ENCODE measurements at regions not wholly inside any gene's neighbourhood (a gene's known extent, or its start where the extent isn't known, plus 50 kb on each side); places are given as distances from the start of the nearest gene placed in this dataset.
A peak's percentile ranks its signal among the peaks of the same experiment; 100 is the strongest.

DNA sequence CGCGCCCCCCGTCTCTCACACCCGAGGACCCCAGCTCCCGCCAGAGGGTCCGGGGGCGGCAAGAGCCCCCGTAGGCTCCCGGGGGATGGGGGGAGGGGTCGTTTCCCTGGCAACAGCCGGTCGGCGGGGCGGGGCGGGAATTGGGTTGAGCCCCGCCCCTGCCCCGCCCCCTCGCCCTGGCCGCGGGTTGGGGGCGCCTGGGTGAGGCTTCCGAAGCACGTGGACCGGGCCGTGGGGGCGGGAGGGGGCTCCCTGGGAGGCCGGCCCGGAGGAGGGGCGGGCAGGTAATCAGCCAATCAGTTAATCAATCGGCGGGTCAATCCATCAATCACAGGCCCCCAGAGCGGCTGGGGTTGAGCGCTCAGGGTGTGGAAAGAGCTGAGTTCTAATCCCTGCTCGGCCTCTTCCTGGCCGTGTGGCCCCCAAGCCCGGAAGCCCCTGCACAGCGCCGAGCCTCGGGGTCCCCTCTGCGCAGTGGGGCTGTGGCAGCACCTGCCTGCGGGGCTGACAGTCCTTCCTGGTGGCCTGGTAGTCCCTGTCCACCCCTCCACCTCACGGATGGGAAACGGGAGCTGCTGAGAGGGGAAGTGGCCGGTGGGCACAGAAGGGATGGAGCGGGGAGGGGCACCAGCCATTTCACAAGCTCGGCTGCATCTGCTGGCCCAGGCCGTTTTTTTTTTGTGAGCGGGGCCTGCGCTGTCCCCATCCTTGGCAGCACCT lies 174.2 kb upstream of the IER5L start (continued):
- TF ChIP-seq POLR2AphosphoS5 (IDR thresholded peaks at IDR 0.05; ENCODE audit: low read depth, low read length), result no peak
- no peak; a peak in 1 of 4 replicates for TF ChIP-seq HDAC2 (IDR thresholded peaks at IDR 0.05; ENCODE audit: borderline replicate concordance in 1 of 2, low read depth in 2 of 2, low read length in 2 of 2)
- TF ChIP-seq EP300 (IDR thresholded peaks at IDR 0.05; ENCODE audit: borderline replicate concordance in 1 of 2, low read depth in 2 of 2, low read length in 2 of 2), result peak in 1 of 2 experiments; percentile 3; a peak in 1 of 3 replicates
- TF ChIP-seq GTF2F1 (IDR thresholded peaks at IDR 0.05; ENCODE audit: borderline replicate concordance, low read depth, low read length), result no peak
- TF ChIP-seq CTBP2 (IDR thresholded peaks at IDR 0.05; ENCODE audit: borderline replicate concordance, insufficient read depth, insufficient read length, low read length), result peak; percentile 33
- TF ChIP-seq EZH2 (IDR thresholded peaks at IDR 0.05; ENCODE audit: low read depth, low read length, severe bottlenecking), result no peak
- TF ChIP-seq USF2 (IDR thresholded peaks at IDR 0.05; ENCODE audit: low read length), result no peak
- TF ChIP-seq JUND (IDR thresholded peaks at IDR 0.05; ENCODE audit: low read length), result no peak
- TF ChIP-seq SP4 (IDR thresholded peaks at IDR 0.05; ENCODE audit: low read length), result no peak
- 0 out of 2 replicates have a peak, but pooled peaks have one; percentile 62 for TF ChIP-seq YY1 (IDR thresholded peaks at IDR 0.05; ENCODE audit: low read depth, low read length)
- TF ChIP-seq TEAD4 (IDR thresholded peaks at IDR 0.05; ENCODE audit: low read depth, low read length), result no peak
- TF ChIP-seq SP2 (IDR thresholded peaks at IDR 0.05; ENCODE audit: low read length), result no peak
- TF ChIP-seq CBX8 (IDR thresholded peaks at IDR 0.05; ENCODE audit: borderline replicate concordance, low read depth, low read length), result no peak
- no peak for TF ChIP-seq TBP (IDR thresholded peaks at IDR 0.05; ENCODE audit: low read depth, low read length)
- TF ChIP-seq SIN3A (conservative IDR thresholded peaks at IDR 0.05 in 1 of 2, IDR thresholded peaks at IDR 0.05 in 1 of 2; ENCODE audit: low read depth in 1 of 2, low read length in 2 of 2), result 0 out of 4 replicates have a peak, but pooled peaks have one; percentile 15 to 16
- TF ChIP-seq BCL11A (IDR thresholded peaks at IDR 0.05; ENCODE audit: low read depth in 2 of 2, low read length in 2 of 2), result no peak
